ENCODE measurements at regions not wholly inside any gene's neighbourhood (a gene's known extent, or its start where the extent isn't known, plus 50 kb on each side); places are given as distances from the start of the nearest gene placed in this dataset.

DNA sequence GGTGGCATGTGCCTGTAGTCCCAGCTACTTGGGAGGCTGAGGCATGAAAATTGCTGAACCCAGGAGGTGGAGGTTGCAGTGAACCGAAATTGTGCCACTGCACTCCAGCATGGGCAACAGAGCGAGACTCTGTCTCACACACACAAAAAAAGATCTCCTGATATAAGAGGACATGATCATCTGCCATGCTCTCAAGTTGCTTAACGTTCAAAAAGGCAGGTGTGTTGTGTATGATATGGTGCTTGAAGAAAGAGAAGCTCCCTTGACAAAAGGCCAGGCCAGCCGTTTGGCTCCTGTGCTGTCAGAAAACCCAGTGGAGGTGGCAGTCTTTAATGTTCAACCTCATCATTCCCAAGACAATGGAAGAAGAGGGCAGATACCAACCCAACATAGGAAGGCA, 117.3 kb upstream of the PLET1 start:
- no peak for TF ChIP-seq CTCF (IDR thresholded peaks at IDR 0.05; ENCODE audit: insufficient read depth, low read length, poor library complexity, severe bottlenecking)
- H3K27me3 ChIP-seq (ENCODE audit: control insufficient read depth, insufficient read depth, low read length), result no peaks in the 10 kb centered on the region
- DNase-seq (ENCODE audit: low read depth), result no peak

GRCh38 chr11:112380464-112380863, 119.8 kb upstream of the PLET1 start:
- H3K36me3 ChIP-seq (ENCODE audit: control insufficient read depth, insufficient read depth, low read length), result no peaks in the 10 kb centered on the region
- TF ChIP-seq CTCF (IDR thresholded peaks at IDR 0.05; ENCODE audit: insufficient read depth, low read length, poor library complexity, severe bottlenecking), result no peak
- no peaks in the 10 kb centered on the region for H3K27me3 ChIP-seq (ENCODE audit: control insufficient read depth, insufficient read depth, low read length)
- no peak for DNase-seq (ENCODE audit: low read depth)
- no peak overlapping the region for H3K4me3 ChIP-seq (ENCODE audit: low read depth, low read length)

More for the DNA sequence above, 117.3 kb upstream of the PLET1 start:
- Histone ChIP-seq H3K4me3 (ENCODE audit: low read depth, low read length) (no peak overlapping the region), H3K36me3 (ENCODE audit: control insufficient read depth, insufficient read depth, low read length) (no peaks in the 10 kb centered on the region)

- Histone ChIP-seq H3K4me3 (ENCODE audit: low read depth, low read length) (no peak overlapping the region), H3K36me3 (ENCODE audit: control insufficient read depth, insufficient read depth, low read length) (no peaks in the 10 kb centered on the region), H3K27me3 (ENCODE audit: control insufficient read depth, insufficient read depth, low read length) (no peaks in the 10 kb centered on the region)
- TF ChIP-seq CTCF (IDR thresholded peaks at IDR 0.05; ENCODE audit: insufficient read depth, low read length, poor library complexity, severe bottlenecking), result no peak
- no peak for DNase-seq (ENCODE audit: low read depth)
Observed at GRCh38 chr11:112381578-112381977, 120.9 kb upstream of the PLET1 start.

GRCh38 chr11:112382561-112382960, 121.9 kb upstream of the PLET1 start:
- no peaks in the 10 kb centered on the region for H3K36me3 ChIP-seq (ENCODE audit: control insufficient read depth, insufficient read depth, low read length)
- H3K27me3 ChIP-seq (ENCODE audit: control insufficient read depth, insufficient read depth, low read length), result no peaks in the 10 kb centered on the region
- TF ChIP-seq CTCF (IDR thresholded peaks at IDR 0.05; ENCODE audit: insufficient read depth, low read length, poor library complexity, severe bottlenecking), result no peak
- no peak for DNase-seq (ENCODE audit: low read depth)
- no peak overlapping the region for H3K4me3 ChIP-seq (ENCODE audit: low read depth, low read length)

GRCh38 chr11:112388496-112388895, 127.8 kb upstream of the PLET1 start:
- H3K27me3 ChIP-seq (ENCODE audit: control insufficient read depth, insufficient read depth, low read length), result no peaks in the 10 kb centered on the region
- H3K4me3 ChIP-seq (ENCODE audit: low read depth, low read length), result no peak overlapping the region
- TF ChIP-seq CTCF (IDR thresholded peaks at IDR 0.05; ENCODE audit: insufficient read depth, low read length, poor library complexity, severe bottlenecking), result no peak
- no peaks in the 10 kb centered on the region for H3K36me3 ChIP-seq (ENCODE audit: control insufficient read depth, insufficient read depth, low read length)
- no peak for DNase-seq (ENCODE audit: low read depth)

DNA sequence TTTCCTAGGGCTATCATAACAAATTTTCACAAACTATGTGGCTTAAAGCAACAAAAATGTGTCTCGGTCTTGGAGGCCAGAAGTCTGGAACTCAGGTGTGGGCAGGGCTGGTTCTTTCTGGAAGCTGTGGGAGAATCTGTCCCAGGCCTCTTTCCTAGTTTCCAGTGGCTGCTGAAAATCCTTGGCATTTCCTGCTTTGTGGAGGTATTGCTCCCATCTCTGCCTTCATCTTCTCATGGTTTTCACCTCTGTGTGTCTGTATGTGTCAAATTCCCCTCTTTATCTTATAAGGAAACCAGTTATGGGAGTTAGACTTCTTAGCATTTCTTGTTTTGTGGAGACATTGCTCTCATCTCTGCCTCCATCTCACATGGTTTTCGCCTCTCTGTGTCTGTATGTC, 130.4 kb upstream of the PLET1 start:
- no peaks in the 10 kb centered on the region for H3K36me3 ChIP-seq (ENCODE audit: control insufficient read depth, insufficient read depth, low read length)
- DNase-seq (ENCODE audit: low read depth), result no peak
- H3K27me3 ChIP-seq (ENCODE audit: control insufficient read depth, insufficient read depth, low read length), result no peaks in the 10 kb centered on the region
- H3K4me3 ChIP-seq (ENCODE audit: low read depth, low read length), result no peak overlapping the region
- TF ChIP-seq CTCF (IDR thresholded peaks at IDR 0.05; ENCODE audit: insufficient read depth, low read length, poor library complexity, severe bottlenecking), result no peak
